Lung (tissue), 11 donors: ENCODE measurements at regions not wholly inside any gene's neighbourhood (a gene's known extent, or its start where the extent isn't known, plus 50 kb on each side); places are given as distances from the start of the nearest gene placed in this dataset.

Experiments used
- ATAC-seq: fragments of 200-7000 bp; cut with Tn5 transposase; one replicate; pipeline ENCODE4 v1.9.1; 2020; ENCODE audit warnings: moderate number of reproducible peaks; ENCODE audit not compliant: insufficient read depth, low FRiP score
- DNase-seq, 3 donors: peaks; one replicate each; pipeline ENCODE4 v3.0.0-alpha.2; 2013 to 2017
- H3K27ac ChIP-seq, 2 donors: one replicate each; pipeline ENCODE4 v1.5.1; 2013; ENCODE audit warnings: mild to moderate bottlenecking in 2 of 2, moderate library complexity in 2 of 2, control low read depth in 1 of 2, inconsistent platforms in 1 of 2, low read depth in 1 of 2, low read length in 1 of 2
- H3K27me3 ChIP-seq, 3 donors: one replicate each; pipeline ENCODE4 v1.5.1; 2013; ENCODE audit warnings: low read length in 2 of 3; ENCODE audit not compliant: control insufficient read depth in 3 of 3, insufficient read depth in 3 of 3
- H3K36me3 ChIP-seq, 4 donors: one replicate each; pipeline ENCODE4 v1.5.1; 2013; ENCODE audit warnings: low read length in 4 of 4, mild to moderate bottlenecking in 1 of 4, moderate library complexity in 1 of 4; ENCODE audit not compliant: control insufficient read depth in 4 of 4, insufficient read depth in 4 of 4
- H3K4me1 ChIP-seq, 5 donors: one replicate each; pipeline ENCODE4 v1.5.1; 2013; ENCODE audit warnings: low read length in 5 of 5, mild to moderate bottlenecking in 2 of 5, moderate library complexity in 1 of 5; ENCODE audit not compliant: control insufficient read depth in 5 of 5, insufficient read depth in 5 of 5
- H3K4me3 ChIP-seq: one replicate; pipeline ENCODE4 v1.5.1; 2013; ENCODE audit warnings: mild to moderate bottlenecking, control low read depth, moderate library complexity
- H3K9ac ChIP-seq, 2 donors: one replicate each; pipeline ENCODE4 v1.5.1; 2013; ENCODE audit warnings: low read length in 2 of 2, control low read depth in 1 of 2; ENCODE audit not compliant: insufficient read depth in 1 of 2
- H3K9me3 ChIP-seq, 4 donors: one replicate each; pipeline ENCODE4 v1.5.1; 2013; ENCODE audit warnings: low read length in 3 of 4, mild to moderate bottlenecking in 1 of 4, moderate library complexity in 1 of 4; ENCODE audit not compliant: control insufficient read depth in 4 of 4, insufficient read depth in 3 of 4
- CTCF ChIP-seq: IDR thresholded peaks from 2 replicates; pipeline ENCODE4 v1.5.1; 2012; ENCODE audit warnings: mild to moderate bottlenecking; ENCODE audit errors: control extremely low read depth, extremely low read depth
- WGBS, 2 donors: extraction: QIAGEN DNeasy Blood & Tissue Kit; methylation state at CpG; one replicate each; pipeline ENCODE4 v1.1.7; 2013; 5-methylcytosine and 5-hydroxymethylcytosine counted together
- donor health status: control.
- donor health status: control.
- donor health status: Bipolar disorder and iron deficiency.
- donor health status: healthy.
- donor health status: DM: yes; HTN: yes; CAD: no.

GRCh38 chr15:95880031-95880570 lies 450.4 kb upstream of the NR2F2 start:
- DNase-seq: peak; percentile 43 to 93 (median 86)
- TF ChIP-seq CTCF: no peak

GRCh38 chr15:95880630-95881029 lies 449.9 kb upstream of the NR2F2 start:
- H3K9me3 ChIP-seq: peaks cover 0 to 4% (median 0%) of the 10 kb centered on the region in 4 donors
- H3K36me3 ChIP-seq: no peaks in the 10 kb centered on the region
- H3K27ac ChIP-seq: no peak overlapping the region
- ATAC-seq (no peak), DNase-seq (no peak)
- WGBS, 2 donors: 31 to 49% methylated on average over 2 of the region's 2 CpGs
- H3K4me3 ChIP-seq: no peak overlapping the region
- H3K4me1 ChIP-seq: peaks cover 0 to 10% (median 0%) of the 10 kb centered on the region in 5 donors
- TF ChIP-seq CTCF: no peak
- no peaks in the 10 kb centered on the region for H3K27me3 ChIP-seq
- H3K9ac ChIP-seq: no peak overlapping the region

More at GRCh38 chr15:95880031-95880570, 450.4 kb upstream of the NR2F2 start:
- Histone ChIP-seq H3K9me3 (peaks cover 0 to 4% (median 0%) of the 10 kb centered on the region in 4 donors), H3K36me3 (no peaks in the 10 kb centered on the region), H3K9ac (no peak overlapping the region), H3K4me3 (no peak overlapping the region), H3K27ac (no peak overlapping the region), H3K4me1 (peaks cover 0 to 12% (median 0%) of the 10 kb centered on the region in 5 donors), H3K27me3 (no peaks in the 10 kb centered on the region)
- WGBS, 2 donors: 51 to 72% methylated on average over 6 of the region's 6 CpGs
- ATAC-seq: no peak

GRCh38 chr15:95883064-95883463 lies 447.4 kb upstream of the NR2F2 start:
- Histone ChIP-seq H3K9me3 (no peaks in the 10 kb centered on the region), H3K4me3 (no peak overlapping the region), H3K4me1 (peaks cover 0 to 10% (median 0%) of the 10 kb centered on the region in 5 donors), H3K9ac (no peak overlapping the region), H3K27ac (no peak overlapping the region), H3K27me3 (no peaks in the 10 kb centered on the region), H3K36me3 (no peaks in the 10 kb centered on the region)
- no peak for TF ChIP-seq CTCF
- 89 to 92% methylated on average over 6 of the region's 6 CpGs for WGBS, 2 donors
- ATAC-seq (no peak), DNase-seq (no peak)

- Histone ChIP-seq H3K36me3 (no peaks in the 10 kb centered on the region), H3K4me1 (peaks cover 0 to 6% (median 0%) of the 10 kb centered on the region in 5 donors), H3K9ac (no peak overlapping the region), H3K27ac (no peak overlapping the region), H3K4me3 (no peak overlapping the region), H3K27me3 (no peaks in the 10 kb centered on the region), H3K9me3 (no peaks in the 10 kb centered on the region)
- WGBS, 2 donors: 87 to 93% methylated on average over 5 of the region's 5 CpGs
- no peak for ATAC-seq
- no peak for TF ChIP-seq CTCF
- no peak for DNase-seq
These were observed 446.2 kb upstream of the NR2F2 start for GRCh38 chr15:95884276-95884675.
